GM12878 (cell line): ENCODE measurements at regions not wholly inside any gene's neighbourhood (a gene's known extent, or its start where the extent isn't known, plus 50 kb on each side); places are given as distances from the start of the nearest gene placed in this dataset.

ENCODE experiments used
- ATAC-seq: fragments of 200-7000 bp; cut with Tn5 transposase; 3 replicates; pipeline ENCODE4 v1.9.1; 2020; ENCODE audit warnings: mild to moderate bottlenecking, moderate library complexity
- BruUV-seq: library from RNA; stranded (reverse); fragments of 400-500 nt; replicated peaks from 2 replicates; lab custom pipeline; 2021; lab: Mats Ljungman, UMichigan
- CTCF ChIA-PET: fragments of 300-600 bp; sonication (Branson Sonifier 250); formaldehyde crosslinking; extraction: SDS; loops from one replicate; lab custom pipeline; 2021; ENCODE audit warnings: inconsistent platforms; lab: Yijun Ruan, JAX
- POLR2A ChIA-PET: fragments of 350-600 bp; formaldehyde crosslinking; extraction: SDS; loops from one replicate; lab custom pipeline; 2021; ENCODE audit warnings: inconsistent platforms; lab: Charles Lee
- RAD21 ChIA-PET: fragments of 300-600 bp; sonication (Branson Sonifier 250); formaldehyde crosslinking; loops from one replicate; lab custom pipeline; 2023; ENCODE audit warnings: antibody characterized with exemption; ENCODE audit not compliant: unreplicated experiment; lab: Charles Lee
- SMC1A ChIA-PET: fragments of 300-600 bp; sonication (Branson Sonifier 250); formaldehyde crosslinking; loops from one replicate; lab custom pipeline; 2023; ENCODE audit not compliant: unreplicated experiment, uncharacterized antibody; lab: Charles Lee
- DNase-seq: peaks from one replicate; pipeline ENCODE4 v3.0.0-alpha.2; 2011; ENCODE audit warnings: low read depth, low spot score
- FAIRE-seq: peaks from 3 replicates; lab custom pipeline; 2011; peaks lifted over from hg19 to GRCh38; lab: Jason Lieb, UNC
- H2AFZ ChIP-seq: 2 replicates; pipeline ENCODE4 v1.6.0; 2011; ENCODE audit warnings: low read depth, low read length, control low read depth; ENCODE audit not compliant: control insufficient read depth
- H3K27ac ChIP-seq: 2 replicates; pipeline ENCODE4 v1.5.1; 2011; ENCODE audit warnings: control low read depth; ENCODE audit not compliant: control insufficient read depth, insufficient read depth
- H3K27me3 ChIP-seq, 2 experiments: replicated peaks in 1 of 2; 2 replicates each; pipeline versions ENCODE4 v1.6.0 to v1.6.1; 2011; ENCODE audit warnings: low read length in 1 of 2; ENCODE audit not compliant: control insufficient read depth in 2 of 2, insufficient read depth in 2 of 2
- H3K36me3 ChIP-seq, 2 experiments: 2 replicates each; pipeline ENCODE4 v1.5.1; 2011; ENCODE audit warnings: low read length in 1 of 2; ENCODE audit not compliant: control insufficient read depth in 2 of 2, insufficient read depth in 2 of 2
- H3K4me1 ChIP-seq: 2 replicates; pipeline ENCODE4 v1.6.1; 2011; ENCODE audit warnings: mild to moderate bottlenecking, low read length, moderate library complexity, mixed read lengths; ENCODE audit not compliant: control insufficient read depth, insufficient read depth
- H3K4me2 ChIP-seq: 2 replicates; pipeline ENCODE4 v1.6.0; 2011; ENCODE audit warnings: control low read depth; ENCODE audit not compliant: control insufficient read depth, insufficient read depth
- H3K4me3 ChIP-seq: fragments of 200-600 bp; sonication (generic); 2 replicates; pipeline ENCODE4 v1.5.1; 2016
- H3K79me2 ChIP-seq: 2 replicates; pipeline ENCODE4 v1.6.0; 2011; ENCODE audit warnings: low read length; ENCODE audit not compliant: control insufficient read depth, insufficient read depth
- H3K9ac ChIP-seq: 2 replicates; pipeline ENCODE4 v1.8.0; 2011; ENCODE audit warnings: low read length, control low read depth, mixed read lengths; ENCODE audit not compliant: control insufficient read depth, insufficient read depth
- H3K9me3 ChIP-seq: replicated peaks from 3 replicates; pipeline ENCODE4 v1.5.1; 2011; ENCODE audit warnings: mild to moderate bottlenecking, low read length; ENCODE audit not compliant: control insufficient read depth, insufficient read depth
- H4K20me1 ChIP-seq: 2 replicates; pipeline ENCODE4 v1.6.0; 2011; ENCODE audit not compliant: control insufficient read depth, insufficient read depth
- WGBS: methylation state at CpG from one replicate; pipeline ENCODE4 v1.1.6; 2016; ENCODE audit warnings: low lambda C conversion rate; ENCODE audit not compliant: insufficient replicate concordance, insufficient coverage; ENCODE audit errors: missing lambda C conversion rate; 5-methylcytosine and 5-hydroxymethylcytosine counted together
- in situ Hi-C: fragments of 300-500 bp; cut with MboI; formaldehyde crosslinking; loops from 9 replicates; pipeline ENCODE4 v1.14.3; 2018; ENCODE audit warnings: mixed read lengths
- intact Hi-C: fragments of 100-400 bp; cut with micrococcal nuclease; formaldehyde crosslinking; loops from one replicate; pipeline ENCODE4 v1.14.2; 2022; ENCODE audit not compliant: unreplicated experiment
- TF ChIP-seq, protein P1 (sequence below): IDR thresholded peaks from 2 replicates; pipeline ENCODE4 v1.6.1; 2012; ENCODE audit warnings: improper control_type of control experiment, low read depth, low read length; ENCODE audit not compliant: insufficient replicate concordance
- TF ChIP-seq, protein P2 (sequence below): IDR thresholded peaks from 2 replicates; pipeline ENCODE4 v1.6.1; 2011; ENCODE audit warnings: low read depth, mild to moderate bottlenecking, low read length, moderate library complexity, borderline replicate concordance; ENCODE audit errors: extremely low read depth

- ChIA-PET SMC1A (no interaction called here), POLR2A (no interaction called here), RAD21 (no interaction called here), CTCF (no interaction called here)
- Histone ChIP-seq H2AFZ (no peak overlapping the region), H3K9ac (no peak overlapping the region), H3K4me2 (no peak overlapping the region), H3K9me3 (no peaks in the 10 kb centered on the region), H3K79me2 (no peaks in the 10 kb centered on the region), H4K20me1 (no peaks in the 10 kb centered on the region), H3K4me3 (no peak overlapping the region), H3K36me3 (no peaks in the 10 kb centered on the region), H3K4me1 (no peaks in the 10 kb centered on the region), H3K27ac (no peak overlapping the region), H3K27me3 (no peaks in the 10 kb centered on the region)
- in situ Hi-C loops = no loop called here
- WGBS = 35% methylated on average over 1 of the region's 1 CpG
- intact Hi-C loops = no loop called here
- ATAC-seq (no peak), DNase-seq (no peak), FAIRE-seq (no peak)
- TF ChIP-seq, protein P1, sequence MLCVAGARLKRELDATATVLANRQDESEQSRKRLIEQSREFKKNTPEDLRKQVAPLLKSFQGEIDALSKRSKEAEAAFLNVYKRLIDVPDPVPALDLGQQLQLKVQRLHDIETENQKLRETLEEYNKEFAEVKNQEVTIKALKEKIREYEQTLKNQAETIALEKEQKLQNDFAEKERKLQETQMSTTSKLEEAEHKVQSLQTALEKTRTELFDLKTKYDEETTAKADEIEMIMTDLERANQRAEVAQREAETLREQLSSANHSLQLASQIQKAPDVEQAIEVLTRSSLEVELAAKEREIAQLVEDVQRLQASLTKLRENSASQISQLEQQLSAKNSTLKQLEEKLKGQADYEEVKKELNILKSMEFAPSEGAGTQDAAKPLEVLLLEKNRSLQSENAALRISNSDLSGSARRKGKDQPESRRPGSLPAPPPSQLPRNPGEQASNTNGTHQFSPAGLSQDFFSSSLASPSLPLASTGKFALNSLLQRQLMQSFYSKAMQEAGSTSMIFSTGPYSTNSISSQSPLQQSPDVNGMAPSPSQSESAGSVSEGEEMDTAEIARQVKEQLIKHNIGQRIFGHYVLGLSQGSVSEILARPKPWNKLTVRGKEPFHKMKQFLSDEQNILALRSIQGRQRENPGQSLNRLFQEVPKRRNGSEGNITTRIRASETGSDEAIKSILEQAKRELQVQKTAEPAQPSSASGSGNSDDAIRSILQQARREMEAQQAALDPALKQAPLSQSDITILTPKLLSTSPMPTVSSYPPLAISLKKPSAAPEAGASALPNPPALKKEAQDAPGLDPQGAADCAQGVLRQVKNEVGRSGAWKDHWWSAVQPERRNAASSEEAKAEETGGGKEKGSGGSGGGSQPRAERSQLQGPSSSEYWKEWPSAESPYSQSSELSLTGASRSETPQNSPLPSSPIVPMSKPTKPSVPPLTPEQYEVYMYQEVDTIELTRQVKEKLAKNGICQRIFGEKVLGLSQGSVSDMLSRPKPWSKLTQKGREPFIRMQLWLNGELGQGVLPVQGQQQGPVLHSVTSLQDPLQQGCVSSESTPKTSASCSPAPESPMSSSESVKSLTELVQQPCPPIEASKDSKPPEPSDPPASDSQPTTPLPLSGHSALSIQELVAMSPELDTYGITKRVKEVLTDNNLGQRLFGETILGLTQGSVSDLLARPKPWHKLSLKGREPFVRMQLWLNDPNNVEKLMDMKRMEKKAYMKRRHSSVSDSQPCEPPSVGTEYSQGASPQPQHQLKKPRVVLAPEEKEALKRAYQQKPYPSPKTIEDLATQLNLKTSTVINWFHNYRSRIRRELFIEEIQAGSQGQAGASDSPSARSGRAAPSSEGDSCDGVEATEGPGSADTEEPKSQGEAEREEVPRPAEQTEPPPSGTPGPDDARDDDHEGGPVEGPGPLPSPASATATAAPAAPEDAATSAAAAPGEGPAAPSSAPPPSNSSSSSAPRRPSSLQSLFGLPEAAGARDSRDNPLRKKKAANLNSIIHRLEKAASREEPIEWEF = no peak
- TF ChIP-seq, protein P2, sequence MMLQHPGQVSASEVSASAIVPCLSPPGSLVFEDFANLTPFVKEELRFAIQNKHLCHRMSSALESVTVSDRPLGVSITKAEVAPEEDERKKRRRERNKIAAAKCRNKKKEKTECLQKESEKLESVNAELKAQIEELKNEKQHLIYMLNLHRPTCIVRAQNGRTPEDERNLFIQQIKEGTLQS = no peak
- no TSS peak for BruUV-seq
Measured at GRCh38 chr1:222223010-222223409, 324.9 kb downstream of the HHIPL2 start.
